Right lobe of liver (tissue), 6 donors: ENCODE measurements at regions not wholly inside any gene's neighbourhood (a gene's known extent, or its start where the extent isn't known, plus 50 kb on each side); places are given as distances from the start of the nearest gene placed in this dataset.
A peak's percentile ranks its signal among the peaks of the same experiment; 100 is the strongest.

ENCODE experiments used
- ATAC-seq, 4 donors: fragments of 200-7000 bp; cut with Tn5 transposase; one replicate each; pipeline ENCODE4 v1.9.1; 2020; ENCODE audit warnings: mild to moderate bottlenecking in 4 of 4, moderate library complexity in 4 of 4
- DNase-seq, 3 donors: peaks; one replicate each; pipeline ENCODE4 v3.0.0-alpha.2; 2020
- H3K27ac ChIP-seq, 3 donors: fragments of 200-600 bp; one replicate each; pipeline ENCODE4 v1.8.0; 2022
- H3K27me3 ChIP-seq, 2 donors: fragments of 200-600 bp; one replicate each; pipeline ENCODE4 v1.8.0; 2022
- H3K36me3 ChIP-seq, 4 donors: fragments of 200-600 bp; sonication (generic) in 1 of 4; one replicate each; pipeline versions ENCODE4 v1.5.1 to v1.8.0; 2017 to 2022; ENCODE audit warnings: control low read depth in 1 of 4
- H3K4me1 ChIP-seq, 4 donors: fragments of 200-600 bp; sonication (generic) in 1 of 4; one replicate each; pipeline versions ENCODE4 v1.5.1 to v1.8.0; 2017 to 2022; ENCODE audit warnings: control low read depth in 1 of 4
- H3K4me3 ChIP-seq, 3 donors: fragments of 200-600 bp; one replicate each; pipeline ENCODE4 v1.8.0; 2022
- H3K9me3 ChIP-seq, 4 donors: fragments of 200-600 bp; sonication (generic) in 1 of 4; one replicate each; pipeline versions ENCODE4 v1.5.1 to v1.8.0; 2017 to 2022; ENCODE audit warnings: control low read depth in 1 of 4
- CTCF ChIP-seq, 4 donors: fragments of 200-600 bp in 3 of 4; fragments of 450-650 bp in 1 of 4; IDR thresholded peaks; one replicate each; pipeline versions ENCODE4 v1.5.1 to v1.8.0; 2016 to 2022; ENCODE audit warnings: antibody characterized with exemption in 4 of 4, mild to moderate bottlenecking in 2 of 4
- POLR2A ChIP-seq: fragments of 450-650 bp; IDR thresholded peaks from one replicate; pipeline ENCODE4 v1.6.1; 2017; ENCODE audit warnings: antibody characterized with exemption, mild to moderate bottlenecking
- WGBS: methylation state at CpG from one replicate; pipeline ENCODE4 v1.1.6; 2018; ENCODE audit warnings: low coverage, low lambda C conversion rate; ENCODE audit not compliant: insufficient coverage; ENCODE audit errors: missing lambda C conversion rate; 5-methylcytosine and 5-hydroxymethylcytosine counted together
- intact Hi-C, 2 donors: fragments of 100-400 bp; cut with DNase I; formaldehyde crosslinking; loops; one replicate each; pipeline versions ENCODE4 v1.11.2 to v1.14.1; 2022
- donor health status: DM: no; HTN: yes; CAD: no.
- donor health status: DM: no; HTN: no; CAD: no.
- donor health status: DM: no; HTN: no; CAD: no.
- donor health status: DM: no; HTN: yes; CAD: no.
- donor health status: DM: no; HTN: yes; CAD: no.

- Histone ChIP-seq H3K4me3 (no peak overlapping the region), H3K27ac (peak overlapping the region; percentile 14 to 76 (median 72)), H3K9me3 (no peaks in the 10 kb centered on the region), H3K36me3 (no peaks in the 10 kb centered on the region), H3K27me3 (no peaks in the 10 kb centered on the region), H3K4me1 (peaks cover 0 to 43% (median 21%) of the 10 kb centered on the region in 4 donors)
- no peak for TF ChIP-seq CTCF (IDR thresholded peaks at IDR 0.05)
- no peak for TF ChIP-seq POLR2A
- DNase-seq (peak in 1 of 3 donors; percentile 71), ATAC-seq (peak; percentile 80 to 87 (median 82))
- intact Hi-C loops = no loop called here
These were observed 105.2 kb upstream of the RESF1 start for GRCh38 chr12:31853977-31854376.

GRCh38 chr12:31853520-31853919 is 105.7 kb upstream of the RESF1 start:
- Histone ChIP-seq H3K4me3 (no peak overlapping the region), H3K27me3 (no peaks in the 10 kb centered on the region), H3K9me3 (no peaks in the 10 kb centered on the region), H3K4me1 (peaks cover 0 to 43% (median 21%) of the 10 kb centered on the region in 4 donors), H3K36me3 (no peaks in the 10 kb centered on the region), H3K27ac (peak overlapping the region; percentile 36 to 76 (median 72))
- ATAC-seq = peak; percentile 67 to 77 (median 74)
- no peak for DNase-seq
- intact Hi-C loops = no loop called here
- TF ChIP-seq CTCF (IDR thresholded peaks at IDR 0.05) (no peak), POLR2A (peak; percentile 61)

- Histone ChIP-seq H3K4me3 (no peak overlapping the region), H3K27me3 (no peaks in the 10 kb centered on the region), H3K27ac (no peak overlapping the region), H3K36me3 (no peaks in the 10 kb centered on the region), H3K9me3 (no peaks in the 10 kb centered on the region), H3K4me1 (peaks cover 0 to 47% (median 17%) of the 10 kb centered on the region in 4 donors)
- intact Hi-C loops = no loop called here
- TF ChIP-seq CTCF (IDR thresholded peaks at IDR 0.05) (no peak), POLR2A (no peak)
- no peak for ATAC-seq
- no peak for DNase-seq
- 62% methylated on average over 3 of the region's 3 CpGs for WGBS
These were observed 108.9 kb upstream of the RESF1 start for GRCh38 chr12:31850268-31850667.

GRCh38 chr12:31849090-31849687 is 110.0 kb upstream of the RESF1 start:
- intact Hi-C loops = no loop called here
- no peaks in the 10 kb centered on the region for H3K27me3 ChIP-seq
- no peak overlapping the region for H3K27ac ChIP-seq
- no peak overlapping the region for H3K4me3 ChIP-seq
- no peaks in the 10 kb centered on the region for H3K36me3 ChIP-seq
- DNase-seq = no peak
- no peaks in the 10 kb centered on the region for H3K9me3 ChIP-seq
- H3K4me1 ChIP-seq = peaks cover 0 to 36% (median 11%) of the 10 kb centered on the region in 4 donors
- no peak for TF ChIP-seq CTCF (IDR thresholded peaks at IDR 0.05)
- no peak for TF ChIP-seq POLR2A
- WGBS = 89% methylated on average over 3 of the region's 3 CpGs
- ATAC-seq = no peak

- TF ChIP-seq POLR2A (no peak), CTCF (IDR thresholded peaks at IDR 0.05) (no peak)
- Histone ChIP-seq H3K4me3 (no peak overlapping the region), H3K36me3 (no peaks in the 10 kb centered on the region), H3K27me3 (no peaks in the 10 kb centered on the region), H3K9me3 (no peaks in the 10 kb centered on the region), H3K27ac (no peak overlapping the region), H3K4me1 (peaks cover 0 to 13% (median 0%) of the 10 kb centered on the region in 4 donors)
- ATAC-seq (peak in 1 of 4 donors; percentile 40), DNase-seq (no peak)
- intact Hi-C loops = no loop called here
These were observed 112.8 kb upstream of the RESF1 start for GRCh38 chr12:31846405-31846804.
